HepG2 (cell line): ENCODE measurements at regions not wholly inside any gene's neighbourhood (a gene's known extent, or its start where the extent isn't known, plus 50 kb on each side); places are given as distances from the start of the nearest gene placed in this dataset.

Source experiments
- JARID2 ChIP-seq: sonication (generic); formaldehyde crosslinking; IDR thresholded peaks from 2 replicates; pipeline ENCODE4 v1.8.1; 2023; ENCODE audit warnings: missing genetic modification reagents, inconsistent platforms; ENCODE audit not compliant: insufficient replicate concordance
- MAFF ChIP-seq: IDR thresholded peaks from 2 replicates; pipeline ENCODE4 v1.6.1; 2011; ENCODE audit warnings: low read depth, low read length, improper control_type of control experiment
- MTF1 ChIP-seq: sonication (generic); formaldehyde crosslinking; IDR thresholded peaks from 2 replicates; pipeline ENCODE4 v1.5.0; 2020; ENCODE audit warnings: missing genetic modification reagents
- NR2C2 ChIP-seq: sonication (generic); formaldehyde crosslinking; IDR thresholded peaks from 2 replicates; pipeline ENCODE4 v1.4.0; 2020; ENCODE audit warnings: missing genetic modification reagents, mild to moderate bottlenecking, moderate library complexity, borderline replicate concordance
- SIN3A ChIP-seq: IDR thresholded peaks from 2 replicates; pipeline ENCODE4 v1.6.1; 2011; ENCODE audit warnings: low read depth, mild to moderate bottlenecking, control low read depth, low read length, borderline replicate concordance
- WIZ ChIP-seq: sonication (generic); formaldehyde crosslinking; IDR thresholded peaks from 2 replicates; pipeline ENCODE4 v1.5.1; 2020; ENCODE audit warnings: mild to moderate bottlenecking, missing genetic modification reagents
- ZC3H4 ChIP-seq: sonication (generic); formaldehyde crosslinking; IDR thresholded peaks from 2 replicates; pipeline ENCODE4 v1.4.0; 2020; ENCODE audit warnings: missing genetic modification reagents, borderline replicate concordance
- ZFP37 ChIP-seq: sonication (generic); formaldehyde crosslinking; IDR thresholded peaks from 2 replicates; pipeline ENCODE4 v1.4.0; 2020; ENCODE audit warnings: missing genetic modification reagents, borderline replicate concordance
- TF ChIP-seq, protein P1 (sequence below): sonication (generic); formaldehyde crosslinking; IDR thresholded peaks from 2 replicates; pipeline ENCODE4 v1.5.0; 2020; ENCODE audit warnings: mild to moderate bottlenecking, missing genetic modification reagents, moderate library complexity
- TF ChIP-seq, protein P2 (sequence below): sonication (generic); formaldehyde crosslinking; IDR thresholded peaks from 2 replicates; pipeline ENCODE4 v1.4.0; 2020; ENCODE audit warnings: missing genetic modification reagents, mild to moderate bottlenecking, borderline replicate concordance
- TF ChIP-seq, protein P3 (sequence below): IDR thresholded peaks from 2 replicates; pipeline ENCODE4 v1.6.1; 2016; ENCODE audit warnings: control low read depth

DNA sequence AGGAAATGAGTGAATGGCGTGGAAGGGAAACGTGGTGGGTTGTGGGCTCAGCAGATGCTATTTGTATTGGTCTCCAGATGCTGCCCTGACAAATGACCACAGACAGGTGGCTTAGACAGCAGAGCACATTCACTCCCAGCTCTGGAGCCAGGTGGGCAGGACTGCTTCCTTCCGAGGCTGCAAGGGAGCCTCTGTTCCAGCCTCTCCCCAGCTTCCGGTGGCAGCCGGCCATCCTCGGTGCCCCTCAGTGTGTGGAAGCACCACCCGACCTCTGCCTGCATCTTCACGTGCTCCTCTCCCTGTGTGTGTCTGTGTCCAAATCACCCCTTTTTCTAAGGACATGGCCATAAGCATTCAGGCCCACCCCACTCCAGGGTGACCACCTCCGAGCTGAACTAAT is 105.1 kb downstream of the SOX1 start:
- TF ChIP-seq JARID2 (no peak), SIN3A (no peak), MAFF (no peak), NR2C2 (CRISPR knock-in tag) (no peak), ZFP37 (no peak), WIZ (no peak), MTF1 (CRISPR knock-in tag) (no peak), ZC3H4 (no peak)
- TF ChIP-seq, protein P1, sequence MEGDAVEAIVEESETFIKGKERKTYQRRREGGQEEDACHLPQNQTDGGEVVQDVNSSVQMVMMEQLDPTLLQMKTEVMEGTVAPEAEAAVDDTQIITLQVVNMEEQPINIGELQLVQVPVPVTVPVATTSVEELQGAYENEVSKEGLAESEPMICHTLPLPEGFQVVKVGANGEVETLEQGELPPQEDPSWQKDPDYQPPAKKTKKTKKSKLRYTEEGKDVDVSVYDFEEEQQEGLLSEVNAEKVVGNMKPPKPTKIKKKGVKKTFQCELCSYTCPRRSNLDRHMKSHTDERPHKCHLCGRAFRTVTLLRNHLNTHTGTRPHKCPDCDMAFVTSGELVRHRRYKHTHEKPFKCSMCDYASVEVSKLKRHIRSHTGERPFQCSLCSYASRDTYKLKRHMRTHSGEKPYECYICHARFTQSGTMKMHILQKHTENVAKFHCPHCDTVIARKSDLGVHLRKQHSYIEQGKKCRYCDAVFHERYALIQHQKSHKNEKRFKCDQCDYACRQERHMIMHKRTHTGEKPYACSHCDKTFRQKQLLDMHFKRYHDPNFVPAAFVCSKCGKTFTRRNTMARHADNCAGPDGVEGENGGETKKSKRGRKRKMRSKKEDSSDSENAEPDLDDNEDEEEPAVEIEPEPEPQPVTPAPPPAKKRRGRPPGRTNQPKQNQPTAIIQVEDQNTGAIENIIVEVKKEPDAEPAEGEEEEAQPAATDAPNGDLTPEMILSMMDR: no peak
- TF ChIP-seq, protein P2, sequence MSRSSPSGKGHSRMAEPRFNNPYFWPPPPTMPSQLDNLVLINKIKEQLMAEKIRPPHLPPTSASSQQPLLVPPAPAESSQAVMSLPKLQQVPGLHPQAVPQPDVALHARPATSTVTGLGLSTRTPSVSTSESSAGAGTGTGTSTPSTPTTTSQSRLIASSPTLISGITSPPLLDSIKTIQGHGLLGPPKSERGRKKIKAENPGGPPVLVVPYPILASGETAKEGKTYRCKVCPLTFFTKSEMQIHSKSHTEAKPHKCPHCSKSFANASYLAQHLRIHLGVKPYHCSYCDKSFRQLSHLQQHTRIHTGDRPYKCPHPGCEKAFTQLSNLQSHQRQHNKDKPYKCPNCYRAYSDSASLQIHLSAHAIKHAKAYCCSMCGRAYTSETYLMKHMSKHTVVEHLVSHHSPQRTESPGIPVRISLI: no peak
- TF ChIP-seq, protein P3, sequence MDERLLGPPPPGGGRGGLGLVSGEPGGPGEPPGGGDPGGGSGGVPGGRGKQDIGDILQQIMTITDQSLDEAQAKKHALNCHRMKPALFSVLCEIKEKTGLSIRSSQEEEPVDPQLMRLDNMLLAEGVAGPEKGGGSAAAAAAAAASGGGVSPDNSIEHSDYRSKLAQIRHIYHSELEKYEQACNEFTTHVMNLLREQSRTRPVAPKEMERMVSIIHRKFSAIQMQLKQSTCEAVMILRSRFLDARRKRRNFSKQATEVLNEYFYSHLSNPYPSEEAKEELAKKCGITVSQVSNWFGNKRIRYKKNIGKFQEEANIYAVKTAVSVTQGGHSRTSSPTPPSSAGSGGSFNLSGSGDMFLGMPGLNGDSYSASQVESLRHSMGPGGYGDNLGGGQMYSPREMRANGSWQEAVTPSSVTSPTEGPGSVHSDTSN (CRISPR knock-in tag): no peak
